ENCODE measurements at regions not wholly inside any gene's neighbourhood (a gene's known extent, or its start where the extent isn't known, plus 50 kb on each side); places are given as distances from the start of the nearest gene placed in this dataset.

GRCh38 chr11:28671274-28671673, 563.1 kb downstream of the METTL15 start:
- H3K9me3 ChIP-seq (ENCODE audit: control insufficient read depth in 1 of 2, insufficient read depth in 1 of 2, low read length in 2 of 2), result no peaks in the 10 kb centered on the region
- DNase-seq (no peak), ATAC-seq (ENCODE audit: poor library complexity) (no peak)
- H3K4me1 Mint-ChIP-seq (ENCODE audit: low read depth), result no peaks in the 10 kb centered on the region
- POLR2A ChIA-PET, result no interaction called here
- H3K4me3 ChIP-seq (ENCODE audit: low read length), result no peak overlapping the region
- CTCF ChIA-PET, result no interaction called here
- no peaks in the 10 kb centered on the region for H3K4me1 ChIP-seq (ENCODE audit: insufficient read depth, low read length)
- H3K36me3 ChIP-seq (ENCODE audit: insufficient read depth, low read length), result no peaks in the 10 kb centered on the region
- no peak overlapping the region for H3K27ac Mint-ChIP-seq
- H3K4me3 Mint-ChIP-seq, result no peak overlapping the region
- no peaks in the 10 kb centered on the region for H3K9me3 Mint-ChIP-seq
- no peaks in the 10 kb centered on the region for H3K36me3 Mint-ChIP-seq (ENCODE audit: low read depth)
- no peaks in the 10 kb centered on the region for H3K27me3 Mint-ChIP-seq
- TF ChIP-seq CTCF (IDR thresholded peaks at IDR 0.05), result no peak
- no peaks in the 10 kb centered on the region for H3K27me3 ChIP-seq (ENCODE audit: control insufficient read depth in 1 of 2, insufficient read depth in 2 of 2, low read length in 2 of 2)
- intact Hi-C loops (cut with DNase I, micrococcal nuclease), result no loop called here
- no peak overlapping the region for H3K27ac ChIP-seq (ENCODE audit: low read depth in 1 of 2, low read length in 2 of 2)

DNA sequence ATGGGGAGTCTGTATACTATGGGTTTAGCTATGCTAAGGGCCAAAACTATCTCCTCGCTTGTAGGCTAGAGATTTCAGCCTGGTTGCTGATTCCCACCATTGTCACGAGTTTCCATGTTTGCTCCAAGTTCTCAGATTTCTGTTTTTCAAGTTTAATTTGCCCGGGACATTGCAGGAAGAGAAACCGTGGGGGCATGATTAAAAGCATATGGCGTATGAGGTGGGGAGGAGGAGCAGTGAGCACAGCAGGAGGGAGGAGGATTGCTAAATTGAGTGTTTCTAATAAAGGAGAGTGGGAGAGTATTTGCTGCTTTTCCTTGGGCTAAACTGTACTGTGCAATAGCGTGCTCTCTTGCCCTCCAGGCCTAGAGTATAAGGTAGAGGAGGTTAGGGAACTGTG, 558.4 kb downstream of the METTL15 start:
- H3K36me3 Mint-ChIP-seq (ENCODE audit: low read depth), result no peaks in the 10 kb centered on the region
- H3K9me3 Mint-ChIP-seq, result no peaks in the 10 kb centered on the region
- intact Hi-C loops (cut with DNase I, micrococcal nuclease), result no loop called here
- H3K4me1 Mint-ChIP-seq (ENCODE audit: low read depth), result no peaks in the 10 kb centered on the region
- TF ChIP-seq CTCF (IDR thresholded peaks at IDR 0.05), result no peak
- ChIA-PET CTCF (no interaction called here), POLR2A (no interaction called here)
- no peaks in the 10 kb centered on the region for H3K27me3 Mint-ChIP-seq
- Histone ChIP-seq H3K27me3 (ENCODE audit: control insufficient read depth in 1 of 2, insufficient read depth in 2 of 2, low read length in 2 of 2) (no peaks in the 10 kb centered on the region), H3K4me1 (ENCODE audit: insufficient read depth, low read length) (no peaks in the 10 kb centered on the region), H3K27ac (ENCODE audit: low read depth in 1 of 2, low read length in 2 of 2) (no peak overlapping the region), H3K9me3 (ENCODE audit: control insufficient read depth in 1 of 2, insufficient read depth in 1 of 2, low read length in 2 of 2) (no peaks in the 10 kb centered on the region), H3K4me3 (ENCODE audit: low read length) (no peak overlapping the region), H3K36me3 (ENCODE audit: insufficient read depth, low read length) (no peaks in the 10 kb centered on the region)
- H3K27ac Mint-ChIP-seq, result no peak overlapping the region
- H3K4me3 Mint-ChIP-seq, result no peak overlapping the region
- DNase-seq (no peak), ATAC-seq (ENCODE audit: poor library complexity) (no peak)

DNA sequence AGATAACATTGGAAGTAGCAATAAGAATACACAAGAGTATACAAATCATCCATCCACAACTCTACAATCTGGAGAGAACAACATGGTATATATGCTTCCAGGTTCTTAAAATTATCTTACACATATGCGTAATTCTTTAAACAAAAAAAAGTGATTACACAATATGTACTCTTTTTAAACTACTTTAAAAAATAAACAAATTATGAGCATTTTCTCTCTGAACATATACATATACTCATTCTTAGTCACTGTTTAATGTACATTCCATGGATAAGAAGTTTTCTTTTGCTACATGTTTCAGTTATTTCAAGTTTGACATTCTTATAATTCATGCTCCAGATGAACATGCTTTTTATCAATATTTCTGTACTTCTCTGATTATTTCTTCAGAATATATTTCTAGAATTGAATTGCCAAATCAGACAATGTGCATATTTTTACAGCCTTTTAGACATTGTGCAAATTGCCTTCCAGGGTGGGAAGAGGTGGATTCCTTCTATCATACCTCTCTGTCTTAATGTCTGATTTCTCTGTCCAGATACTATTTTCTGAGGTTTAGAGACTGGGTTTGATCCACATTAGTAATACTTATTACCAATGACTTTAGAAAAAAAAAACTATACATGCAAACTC, 551.6 kb downstream of the METTL15 start:
- Histone ChIP-seq H3K9me3 (ENCODE audit: control insufficient read depth in 1 of 2, insufficient read depth in 1 of 2, low read length in 2 of 2) (no peaks in the 10 kb centered on the region), H3K27me3 (ENCODE audit: control insufficient read depth in 1 of 2, insufficient read depth in 2 of 2, low read length in 2 of 2) (no peaks in the 10 kb centered on the region), H3K36me3 (ENCODE audit: insufficient read depth, low read length) (no peaks in the 10 kb centered on the region), H3K27ac (ENCODE audit: low read depth in 1 of 2, low read length in 2 of 2) (no peak overlapping the region), H3K4me3 (ENCODE audit: low read length) (no peak overlapping the region), H3K4me1 (ENCODE audit: insufficient read depth, low read length) (no peaks in the 10 kb centered on the region)
- Mint-ChIP-seq H3K4me1 (ENCODE audit: low read depth) (no peaks in the 10 kb centered on the region), H3K9me3 (peaks cover 4% of the 10 kb centered on the region), H3K4me3 (no peak overlapping the region), H3K36me3 (ENCODE audit: low read depth) (no peaks in the 10 kb centered on the region), H3K27me3 (no peaks in the 10 kb centered on the region), H3K27ac (no peak overlapping the region)
- ChIA-PET POLR2A (no interaction called here), CTCF (no interaction called here)
- ATAC-seq (ENCODE audit: poor library complexity) (no peak), DNase-seq (no peak)
- no peak for TF ChIP-seq CTCF (IDR thresholded peaks at IDR 0.05)
- intact Hi-C loops (cut with DNase I, micrococcal nuclease), result no loop called here

Data from CD4-positive, alpha-beta T cell (primary cell).